ENCODE measurements at regions not wholly inside any gene's neighbourhood (a gene's known extent, or its start where the extent isn't known, plus 50 kb on each side); places are given as distances from the start of the nearest gene placed in this dataset.

GRCh38 chr2:6072768-6073167, 380.6 kb downstream of the SOX11 start:
- ATAC-seq: no peak
- DNase-seq: no peak
- Mint-ChIP-seq H3K36me3 (ENCODE audit: low read depth) (no peaks in the 10 kb centered on the region), H3K4me1 (ENCODE audit: low read depth) (no peaks in the 10 kb centered on the region), H3K4me3 (no peak overlapping the region), H3K27me3 (ENCODE audit: low read depth) (no peaks in the 10 kb centered on the region), H3K9me3 (ENCODE audit: insufficient read depth) (no peaks in the 10 kb centered on the region), H3K27ac (no peak overlapping the region)
- CTCF ChIA-PET: no interaction called here
- POLR2A ChIA-PET: no interaction called here

GRCh38 chr2:6073191-6074088, 381.3 kb downstream of the SOX11 start:
- no peak overlapping the region for H3K27ac Mint-ChIP-seq
- ChIA-PET POLR2A (no interaction called here), CTCF (no interaction called here)
- no peaks in the 10 kb centered on the region for H3K36me3 Mint-ChIP-seq (ENCODE audit: low read depth)
- no peaks in the 10 kb centered on the region for H3K27me3 Mint-ChIP-seq (ENCODE audit: low read depth)
- H3K9me3 Mint-ChIP-seq (ENCODE audit: insufficient read depth): no peaks in the 10 kb centered on the region
- no peak overlapping the region for H3K4me3 Mint-ChIP-seq
- no peaks in the 10 kb centered on the region for H3K4me1 Mint-ChIP-seq (ENCODE audit: low read depth)
- ATAC-seq: no peak
- DNase-seq: no peak

GRCh38 chr2:6074089-6074643, 382.0 kb downstream of the SOX11 start:
- H3K27ac Mint-ChIP-seq: no peak overlapping the region
- H3K36me3 Mint-ChIP-seq (ENCODE audit: low read depth): no peaks in the 10 kb centered on the region
- H3K9me3 Mint-ChIP-seq (ENCODE audit: insufficient read depth): no peaks in the 10 kb centered on the region
- CTCF ChIA-PET: no interaction called here
- H3K4me1 Mint-ChIP-seq (ENCODE audit: low read depth): no peaks in the 10 kb centered on the region
- no peak overlapping the region for H3K4me3 Mint-ChIP-seq
- DNase-seq: no peak
- H3K27me3 Mint-ChIP-seq (ENCODE audit: low read depth): no peaks in the 10 kb centered on the region
- no peak for ATAC-seq
- POLR2A ChIA-PET: no interaction called here

- Mint-ChIP-seq H3K27me3 (ENCODE audit: low read depth) (no peaks in the 10 kb centered on the region), H3K9me3 (ENCODE audit: insufficient read depth) (no peaks in the 10 kb centered on the region), H3K4me3 (no peak overlapping the region), H3K4me1 (ENCODE audit: low read depth) (no peaks in the 10 kb centered on the region), H3K27ac (no peak overlapping the region), H3K36me3 (ENCODE audit: low read depth) (no peaks in the 10 kb centered on the region)
- ChIA-PET CTCF (interaction anchor here (0.6 kb wide), 1 partner anchor 139 kb away, joined by 3 read pairs; no protein-coding TSS in a partner anchor), POLR2A (no interaction called here)
- DNase-seq: no peak
- no peak for ATAC-seq
Observed at GRCh38 chr2:6077585-6077984, 385.4 kb downstream of the SOX11 start.

GRCh38 chr2:6078414-6078813, 386.2 kb downstream of the SOX11 start:
- H3K9me3 Mint-ChIP-seq (ENCODE audit: insufficient read depth): no peaks in the 10 kb centered on the region
- CTCF ChIA-PET: no interaction called here
- ATAC-seq (no peak), DNase-seq (no peak)
- POLR2A ChIA-PET: no interaction called here
- H3K4me3 Mint-ChIP-seq: no peak overlapping the region
- no peak overlapping the region for H3K27ac Mint-ChIP-seq
- H3K4me1 Mint-ChIP-seq (ENCODE audit: low read depth): no peaks in the 10 kb centered on the region
- no peaks in the 10 kb centered on the region for H3K27me3 Mint-ChIP-seq (ENCODE audit: low read depth)
- no peaks in the 10 kb centered on the region for H3K36me3 Mint-ChIP-seq (ENCODE audit: low read depth)

- POLR2A ChIA-PET: no interaction called here
- CTCF ChIA-PET: no interaction called here
- DNase-seq: no peak
- ATAC-seq: no peak
- no peaks in the 10 kb centered on the region for H3K27me3 Mint-ChIP-seq (ENCODE audit: low read depth)
- no peaks in the 10 kb centered on the region for H3K4me1 Mint-ChIP-seq (ENCODE audit: low read depth)
- no peak overlapping the region for H3K27ac Mint-ChIP-seq
- no peak overlapping the region for H3K4me3 Mint-ChIP-seq
- H3K9me3 Mint-ChIP-seq (ENCODE audit: insufficient read depth): no peaks in the 10 kb centered on the region
- H3K36me3 Mint-ChIP-seq (ENCODE audit: low read depth): no peaks in the 10 kb centered on the region
Observed at GRCh38 chr2:6079405-6079804, 387.2 kb downstream of the SOX11 start.

- H3K9me3 Mint-ChIP-seq (ENCODE audit: insufficient read depth): no peaks in the 10 kb centered on the region
Observed at GRCh38 chr2:6080932-6081753, 389.0 kb downstream of the SOX11 start.

GRCh38 chr2:6081955-6082624, 389.9 kb downstream of the SOX11 start:
- Mint-ChIP-seq H3K9me3 (ENCODE audit: insufficient read depth) (no peaks in the 10 kb centered on the region), H3K4me3 (no peak overlapping the region), H3K27me3 (ENCODE audit: low read depth) (no peaks in the 10 kb centered on the region), H3K27ac (no peak overlapping the region), H3K36me3 (ENCODE audit: low read depth) (no peaks in the 10 kb centered on the region), H3K4me1 (ENCODE audit: low read depth) (no peaks in the 10 kb centered on the region)
- ChIA-PET POLR2A (no interaction called here), CTCF (no interaction called here)
- ATAC-seq (no peak), DNase-seq (no peak)

More at GRCh38 chr2:6080932-6081753, 389.0 kb downstream of the SOX11 start:
- no peak overlapping the region for H3K27ac Mint-ChIP-seq
- H3K4me3 Mint-ChIP-seq: no peak overlapping the region
- no peak for ATAC-seq
- no peaks in the 10 kb centered on the region for H3K27me3 Mint-ChIP-seq (ENCODE audit: low read depth)
- H3K4me1 Mint-ChIP-seq (ENCODE audit: low read depth): no peaks in the 10 kb centered on the region
- ChIA-PET POLR2A (interaction anchor here (0.6 kb wide), 1 partner anchor 541 kb away, joined by 3 read pairs; no protein-coding TSS in a partner anchor), CTCF (no interaction called here)
- no peaks in the 10 kb centered on the region for H3K36me3 Mint-ChIP-seq (ENCODE audit: low read depth)
- no peak for DNase-seq

- Mint-ChIP-seq H3K36me3 (ENCODE audit: low read depth) (no peaks in the 10 kb centered on the region), H3K27me3 (ENCODE audit: low read depth) (no peaks in the 10 kb centered on the region), H3K4me3 (no peak overlapping the region), H3K4me1 (ENCODE audit: low read depth) (no peaks in the 10 kb centered on the region), H3K9me3 (ENCODE audit: insufficient read depth) (no peaks in the 10 kb centered on the region), H3K27ac (no peak overlapping the region)
- ChIA-PET POLR2A (no interaction called here), CTCF (no interaction called here)
- DNase-seq: no peak
- ATAC-seq: no peak
Observed at GRCh38 chr2:6082625-6083018, 390.4 kb downstream of the SOX11 start.

- DNase-seq (no peak), ATAC-seq (no peak)
- H3K27ac Mint-ChIP-seq: no peak overlapping the region
- no peaks in the 10 kb centered on the region for H3K27me3 Mint-ChIP-seq (ENCODE audit: low read depth)
- no peaks in the 10 kb centered on the region for H3K4me1 Mint-ChIP-seq (ENCODE audit: low read depth)
- CTCF ChIA-PET: no interaction called here
- POLR2A ChIA-PET: no interaction called here
- H3K9me3 Mint-ChIP-seq (ENCODE audit: insufficient read depth): no peaks in the 10 kb centered on the region
- H3K4me3 Mint-ChIP-seq: no peak overlapping the region
- H3K36me3 Mint-ChIP-seq (ENCODE audit: low read depth): no peaks in the 10 kb centered on the region
Observed at GRCh38 chr2:6083136-6083535, 391.0 kb downstream of the SOX11 start.

GRCh38 chr2:6089474-6089873, 397.3 kb downstream of the SOX11 start:
- H3K4me3 Mint-ChIP-seq: no peak overlapping the region
- DNase-seq (no peak), ATAC-seq (no peak)
- no peaks in the 10 kb centered on the region for H3K36me3 Mint-ChIP-seq (ENCODE audit: low read depth)
- ChIA-PET CTCF (no interaction called here), POLR2A (no interaction called here)
- H3K27ac Mint-ChIP-seq: no peak overlapping the region
- H3K27me3 Mint-ChIP-seq (ENCODE audit: low read depth): no peaks in the 10 kb centered on the region
- no peaks in the 10 kb centered on the region for H3K4me1 Mint-ChIP-seq (ENCODE audit: low read depth)
- H3K9me3 Mint-ChIP-seq (ENCODE audit: insufficient read depth): no peaks in the 10 kb centered on the region

GRCh38 chr2:6103372-6103771, 411.2 kb downstream of the SOX11 start:
- Mint-ChIP-seq H3K9me3 (ENCODE audit: insufficient read depth) (no peaks in the 10 kb centered on the region), H3K4me3 (no peak overlapping the region), H3K4me1 (ENCODE audit: low read depth) (no peaks in the 10 kb centered on the region), H3K27ac (no peak overlapping the region), H3K27me3 (ENCODE audit: low read depth) (no peaks in the 10 kb centered on the region), H3K36me3 (ENCODE audit: low read depth) (no peaks in the 10 kb centered on the region)
- DNase-seq (no peak), ATAC-seq (no peak)
- ChIA-PET POLR2A (no interaction called here), CTCF (no interaction called here)

Measured in activated CD8-positive, alpha-beta T cell treated with anti-CD3 and anti-CD28 coated beads, Interleukin-2, amount 10 ng/mL, durations not matched to agents 7 days and 5 days (primary cell).